ES-I3 (cell line): ENCODE measurements at regions not wholly inside any gene's neighbourhood (a gene's known extent, or its start where the extent isn't known, plus 50 kb on each side); places are given as distances from the start of the nearest gene placed in this dataset.

Experiments used
- H3K36me3 ChIP-seq: 2 replicates; pipeline ENCODE4 v1.6.1; 2013; ENCODE audit warnings: mild to moderate bottlenecking, low read length, control low read depth, moderate library complexity; ENCODE audit not compliant: insufficient read depth
- H3K4me1 ChIP-seq: 2 replicates; pipeline ENCODE4 v1.6.1; 2013; ENCODE audit warnings: mild to moderate bottlenecking, control low read depth, low read length; ENCODE audit not compliant: insufficient read depth
- H3K9ac ChIP-seq: 2 replicates; pipeline ENCODE4 v1.6.1; 2013; ENCODE audit warnings: low read depth, mild to moderate bottlenecking, low read length, moderate library complexity
- H3K9me3 ChIP-seq: 2 replicates; pipeline ENCODE4 v1.6.1; 2013; ENCODE audit warnings: mild to moderate bottlenecking, low read length, moderate library complexity; ENCODE audit not compliant: control insufficient read depth, insufficient read depth

DNA sequence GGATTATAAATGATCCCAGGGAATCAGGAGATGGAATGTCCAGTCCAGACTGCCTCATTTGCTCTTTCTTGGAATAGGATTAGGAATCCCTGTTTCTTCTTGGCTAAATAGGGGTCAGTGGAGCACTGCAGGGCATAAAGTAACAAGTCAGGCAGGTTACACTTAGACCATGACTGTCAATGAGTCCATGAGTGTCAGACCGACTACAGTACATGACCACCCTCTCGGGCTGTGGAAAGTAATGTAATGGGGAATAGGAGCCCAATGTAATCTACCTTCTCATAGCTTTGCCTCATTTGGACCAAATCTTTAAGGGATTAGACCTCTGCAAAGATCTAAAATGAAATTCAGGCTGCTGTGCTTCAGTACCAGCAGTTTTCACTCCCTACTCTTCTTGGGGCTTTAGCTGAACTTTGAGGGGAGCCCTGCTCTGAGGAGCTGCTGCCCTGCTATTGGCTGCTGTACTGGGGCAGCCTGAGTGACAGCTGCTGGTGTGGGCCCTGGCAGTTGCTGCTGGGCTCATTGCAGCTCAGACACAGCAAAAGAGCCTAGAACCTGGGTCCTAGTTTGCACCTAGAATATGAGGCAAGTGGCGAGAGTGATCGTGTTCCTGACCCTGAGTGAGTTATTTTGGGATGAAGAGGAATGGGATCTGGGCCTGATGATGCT, 62.2 kb upstream of the OR4E1 start:
- H3K4me1 ChIP-seq, result no peaks in the 10 kb centered on the region
- no peak overlapping the region for H3K9ac ChIP-seq
- no peaks in the 10 kb centered on the region for H3K9me3 ChIP-seq
- no peaks in the 10 kb centered on the region for H3K36me3 ChIP-seq

DNA sequence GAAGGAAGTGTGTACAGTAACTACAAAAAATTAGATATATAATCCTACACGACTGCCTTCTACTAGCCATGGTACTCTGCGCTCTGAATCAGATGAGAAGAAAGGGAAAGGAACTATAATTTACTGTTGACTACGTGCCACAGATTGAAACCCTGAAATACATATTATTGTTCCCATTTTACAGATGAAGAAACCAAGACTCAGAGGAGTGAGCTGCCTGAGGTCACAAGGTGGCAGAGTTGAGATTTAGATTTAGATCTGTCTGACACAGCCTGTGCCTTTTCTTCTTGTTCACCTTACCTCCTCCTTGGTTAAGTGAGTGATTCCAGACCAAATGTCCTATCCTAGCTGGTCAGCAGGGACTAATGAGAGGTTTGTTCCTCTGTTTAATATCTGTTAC, 61.6 kb upstream of the OR4E1 start:
- Histone ChIP-seq H3K4me1 (no peaks in the 10 kb centered on the region), H3K9ac (no peak overlapping the region), H3K9me3 (no peaks in the 10 kb centered on the region), H3K36me3 (no peaks in the 10 kb centered on the region)

DNA sequence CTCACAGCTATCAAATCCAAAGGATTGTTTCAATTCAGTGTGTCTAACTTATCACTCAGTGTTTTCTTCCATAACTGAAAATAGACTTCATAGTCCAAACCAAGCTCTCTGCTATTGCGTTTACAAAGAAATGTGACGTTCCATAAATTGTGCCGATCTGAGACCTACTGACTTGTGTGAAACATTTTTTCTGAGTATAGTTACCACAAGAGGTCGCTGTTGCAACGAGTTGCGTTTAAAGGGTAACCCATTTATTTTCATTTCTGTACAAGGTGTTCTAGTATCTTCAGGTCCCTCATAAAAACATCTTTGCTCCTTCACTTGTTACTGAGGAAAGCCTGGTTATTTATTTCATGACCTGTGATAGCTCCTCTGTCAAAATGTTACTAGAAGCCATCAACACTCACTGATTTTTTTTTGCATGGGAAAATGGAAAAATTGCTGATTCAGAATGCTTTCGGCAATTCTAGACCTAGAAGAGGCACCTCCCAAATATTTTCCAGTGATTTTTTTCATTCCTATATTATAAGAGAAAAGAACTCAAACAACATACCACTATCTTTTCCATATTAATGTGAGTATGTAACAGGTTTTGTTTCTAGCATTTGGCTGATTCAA, 60.9 kb upstream of the OR4E1 start:
- Histone ChIP-seq H3K36me3 (no peaks in the 10 kb centered on the region), H3K9me3 (no peaks in the 10 kb centered on the region), H3K9ac (no peak overlapping the region), H3K4me1 (no peaks in the 10 kb centered on the region)

DNA sequence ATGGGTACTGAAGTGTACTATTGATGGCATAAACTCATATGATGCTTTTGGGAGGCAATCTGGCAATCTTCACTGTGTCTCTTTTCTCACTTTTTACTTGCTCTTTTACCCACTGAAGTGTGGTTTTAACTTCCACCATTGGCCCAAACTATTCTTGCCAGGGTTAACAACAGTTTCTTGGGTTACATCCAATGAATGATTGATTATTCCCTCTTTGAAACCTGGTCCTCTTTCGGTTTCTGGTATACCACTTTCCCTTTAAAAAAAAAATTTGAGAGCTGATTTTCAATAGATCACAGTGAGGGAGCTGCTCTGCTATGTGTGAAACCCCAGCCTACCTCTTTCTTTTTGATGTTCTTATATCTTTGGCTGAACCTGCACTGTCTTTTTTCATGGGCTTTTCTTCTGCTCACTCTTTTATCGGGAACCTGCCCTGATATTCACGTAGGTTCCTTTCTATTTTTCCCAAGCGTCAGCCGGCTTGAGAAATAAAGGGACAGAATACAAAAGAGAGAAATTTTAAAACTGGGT, 56.1 kb upstream of the OR4E1 start:
- no peaks in the 10 kb centered on the region for H3K36me3 ChIP-seq
- no peaks in the 10 kb centered on the region for H3K4me1 ChIP-seq
- no peak overlapping the region for H3K9ac ChIP-seq
- no peaks in the 10 kb centered on the region for H3K9me3 ChIP-seq

DNA sequence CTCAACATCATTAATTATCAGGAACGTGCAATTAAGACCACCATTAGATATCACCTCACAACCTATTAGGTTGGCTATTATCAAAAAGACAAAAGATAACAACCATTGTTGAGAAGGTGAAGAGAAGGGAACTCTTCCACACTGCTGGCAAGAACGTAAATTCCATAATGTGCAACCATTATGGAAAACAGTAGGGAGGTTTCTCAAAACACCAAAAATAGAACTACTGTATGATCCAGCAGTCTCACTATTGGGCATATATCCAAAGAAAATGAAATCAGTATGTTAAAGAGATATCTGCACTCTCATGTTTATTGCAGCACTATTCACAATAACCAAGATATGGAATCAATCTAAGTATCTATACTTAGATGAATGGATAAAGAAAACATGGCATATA, 51.6 kb upstream of the OR4E1 start:
- H3K9me3 ChIP-seq, result no peaks in the 10 kb centered on the region
- no peaks in the 10 kb centered on the region for H3K4me1 ChIP-seq
- no peaks in the 10 kb centered on the region for H3K36me3 ChIP-seq
- no peak overlapping the region for H3K9ac ChIP-seq

DNA sequence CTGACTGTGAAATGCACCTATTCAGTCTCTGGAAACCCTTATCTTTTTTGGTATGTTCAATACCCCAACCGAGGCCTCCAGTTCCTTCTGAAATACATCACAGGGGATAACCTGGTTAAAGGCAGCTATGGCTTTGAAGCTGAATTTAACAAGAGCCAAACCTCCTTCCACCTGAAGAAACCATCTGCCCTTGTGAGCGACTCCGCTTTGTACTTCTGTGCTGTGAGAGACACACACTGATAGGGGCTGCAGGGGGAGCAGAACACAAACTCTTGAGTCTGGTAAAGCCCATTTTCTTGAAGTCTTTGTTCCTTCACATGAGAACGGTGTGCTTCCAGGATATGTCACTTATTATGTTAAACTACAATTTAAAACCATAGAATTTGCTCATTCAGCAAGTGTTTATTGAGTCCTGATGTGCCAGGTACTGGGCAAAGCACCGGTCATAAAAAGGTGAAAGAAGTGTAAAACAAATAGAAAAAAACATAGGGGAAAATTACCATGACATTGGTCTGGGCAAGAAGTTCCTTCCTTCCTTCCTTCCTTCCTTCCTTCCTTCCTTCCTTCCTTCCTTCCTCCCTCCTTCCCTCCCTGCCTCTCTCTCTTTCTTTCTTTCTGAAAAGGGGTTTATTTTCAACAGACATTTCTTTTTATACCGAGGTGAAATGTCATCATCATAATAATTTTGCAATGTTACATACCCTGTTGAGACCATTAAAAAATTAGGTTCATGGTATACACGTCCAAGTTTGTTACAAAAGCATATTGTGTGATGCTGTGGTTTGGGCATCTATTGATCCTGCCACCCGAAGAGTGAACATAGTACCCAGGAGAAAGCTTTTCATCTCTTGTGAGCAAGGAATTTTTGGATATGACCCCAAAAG, 50.7 kb upstream of the OR4E1 start:
- no peak overlapping the region for H3K9ac ChIP-seq
- no peaks in the 10 kb centered on the region for H3K4me1 ChIP-seq
- H3K9me3 ChIP-seq, result no peaks in the 10 kb centered on the region
- H3K36me3 ChIP-seq, result no peaks in the 10 kb centered on the region

DNA sequence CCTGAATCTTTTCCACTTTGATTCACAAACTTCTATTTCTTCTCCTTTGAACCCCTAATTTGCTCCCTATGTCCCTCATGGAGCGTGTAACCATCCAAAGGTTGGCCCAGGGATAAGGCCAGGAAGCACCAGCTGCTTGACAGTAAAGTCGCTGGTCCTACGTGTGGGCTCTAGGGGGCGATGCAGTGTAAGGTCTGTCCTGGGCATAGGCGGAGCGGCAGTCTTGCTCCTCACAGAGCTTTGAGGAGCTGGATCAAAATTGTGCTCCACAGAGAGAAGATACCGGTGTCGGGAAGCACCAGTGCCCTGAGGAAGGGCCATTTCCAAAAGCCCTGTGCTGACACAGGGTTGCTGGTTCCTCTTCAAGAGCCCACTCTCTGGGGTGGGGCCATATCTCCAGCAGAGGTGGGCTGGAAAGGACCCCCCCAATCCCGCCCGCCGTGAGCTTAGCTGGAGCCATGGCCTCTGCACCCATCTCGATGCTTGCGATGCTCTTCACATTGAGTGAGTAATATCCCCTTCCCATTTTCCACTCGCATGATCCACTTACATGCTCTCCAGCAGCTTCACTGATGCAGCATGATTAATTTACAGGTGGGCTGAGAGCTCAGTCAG, 49.9 kb upstream of the OR4E1 start:
- no peaks in the 10 kb centered on the region for H3K9me3 ChIP-seq
- H3K4me1 ChIP-seq, result no peaks in the 10 kb centered on the region
- H3K36me3 ChIP-seq, result no peaks in the 10 kb centered on the region
- H3K9ac ChIP-seq, result no peak overlapping the region
